ENCODE measurements at regions not wholly inside any gene's neighbourhood (a gene's known extent, or its start where the extent isn't known, plus 50 kb on each side); places are given as distances from the start of the nearest gene placed in this dataset.

DNA sequence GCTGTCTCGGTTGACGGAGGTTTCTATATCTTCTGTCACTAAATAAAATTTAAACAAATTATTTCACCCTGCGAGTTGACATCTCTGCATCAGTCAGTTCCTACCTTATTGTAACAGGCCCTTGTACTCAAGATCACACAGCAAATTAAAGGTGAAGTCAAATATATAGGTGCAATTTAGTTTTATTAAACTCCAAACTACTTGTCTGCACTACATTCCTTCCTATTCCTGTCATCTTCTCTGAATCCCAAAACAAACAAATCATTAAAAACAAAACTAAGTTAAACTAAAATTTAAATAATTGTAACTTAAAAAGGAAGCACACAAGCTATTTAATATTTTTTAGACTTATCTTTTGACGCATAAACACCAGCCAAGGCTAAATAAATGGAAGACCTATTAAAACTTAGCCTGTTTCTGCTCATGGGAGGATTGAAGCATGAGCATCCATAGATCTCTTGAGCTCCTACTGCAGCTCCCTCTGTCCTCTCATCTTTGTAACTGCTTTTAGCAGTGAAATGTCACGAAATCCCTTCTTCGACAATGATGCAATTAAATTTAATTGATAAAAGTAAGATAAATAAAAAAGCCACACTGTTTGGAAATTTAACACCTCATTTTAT lies 1152.3 kb upstream of the GJE1 start:
- H3K27ac ChIP-seq: peak overlapping the region; percentile 51 to 84
- no peak for DNase-seq (ENCODE audit: low spot score)
- TF ChIP-seq, protein P1, sequence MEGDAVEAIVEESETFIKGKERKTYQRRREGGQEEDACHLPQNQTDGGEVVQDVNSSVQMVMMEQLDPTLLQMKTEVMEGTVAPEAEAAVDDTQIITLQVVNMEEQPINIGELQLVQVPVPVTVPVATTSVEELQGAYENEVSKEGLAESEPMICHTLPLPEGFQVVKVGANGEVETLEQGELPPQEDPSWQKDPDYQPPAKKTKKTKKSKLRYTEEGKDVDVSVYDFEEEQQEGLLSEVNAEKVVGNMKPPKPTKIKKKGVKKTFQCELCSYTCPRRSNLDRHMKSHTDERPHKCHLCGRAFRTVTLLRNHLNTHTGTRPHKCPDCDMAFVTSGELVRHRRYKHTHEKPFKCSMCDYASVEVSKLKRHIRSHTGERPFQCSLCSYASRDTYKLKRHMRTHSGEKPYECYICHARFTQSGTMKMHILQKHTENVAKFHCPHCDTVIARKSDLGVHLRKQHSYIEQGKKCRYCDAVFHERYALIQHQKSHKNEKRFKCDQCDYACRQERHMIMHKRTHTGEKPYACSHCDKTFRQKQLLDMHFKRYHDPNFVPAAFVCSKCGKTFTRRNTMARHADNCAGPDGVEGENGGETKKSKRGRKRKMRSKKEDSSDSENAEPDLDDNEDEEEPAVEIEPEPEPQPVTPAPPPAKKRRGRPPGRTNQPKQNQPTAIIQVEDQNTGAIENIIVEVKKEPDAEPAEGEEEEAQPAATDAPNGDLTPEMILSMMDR (IDR thresholded peaks at IDR 0.05): no peak
- H3K4me3 ChIP-seq: peak overlapping the region; percentile 51

DNA sequence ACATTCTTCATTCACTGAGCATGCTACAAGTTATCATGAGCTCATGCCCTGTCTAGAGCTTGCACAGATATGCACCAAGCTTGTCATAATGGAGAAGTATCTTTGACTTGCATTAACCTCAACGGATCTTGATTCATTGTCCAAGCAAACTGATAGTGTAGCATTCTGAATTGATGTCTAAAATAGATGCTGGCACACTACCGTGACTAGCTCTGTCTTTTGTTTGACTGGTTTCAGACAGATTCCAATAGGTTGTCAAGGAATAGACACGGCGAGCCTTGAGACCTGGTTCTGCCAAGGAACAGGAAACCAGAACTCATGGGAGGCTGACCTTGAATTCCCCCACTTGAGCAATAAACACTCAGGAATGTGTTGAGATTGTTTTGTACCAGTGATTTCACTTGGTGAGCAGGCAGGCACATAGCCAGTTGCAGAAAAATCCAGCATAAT lies 1153.1 kb upstream of the GJE1 start:
- peak overlapping the region; percentile 51 for H3K4me3 ChIP-seq
- DNase-seq (ENCODE audit: low spot score): peak; percentile 75
- TF ChIP-seq, protein P1 (IDR thresholded peaks at IDR 0.05): no peak
- peak overlapping the region; percentile 51 to 84 for H3K27ac ChIP-seq

DNA sequence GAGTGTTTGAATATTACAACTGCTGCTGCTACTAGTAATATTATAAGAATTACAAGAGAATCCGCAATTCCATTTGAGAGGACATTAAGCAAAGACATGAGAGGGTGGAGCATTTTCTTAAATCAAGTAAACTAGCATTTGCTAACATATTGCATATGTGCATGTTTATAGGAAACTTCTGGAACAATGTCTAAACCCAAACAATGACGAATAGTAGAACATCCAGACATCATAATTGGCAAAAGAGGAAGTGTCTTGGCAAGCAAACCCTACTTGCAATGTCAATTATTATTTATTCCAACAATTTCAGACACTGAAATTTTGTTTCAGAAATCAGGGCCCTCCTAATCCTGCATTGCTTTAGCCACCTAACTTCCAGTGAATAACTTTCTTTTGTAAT lies 1155.3 kb upstream of the GJE1 start:
- no peak for DNase-seq (ENCODE audit: low spot score)
- H3K27ac ChIP-seq: no peak overlapping the region
- TF ChIP-seq, protein P1 (IDR thresholded peaks at IDR 0.05): no peak
- no peak overlapping the region for H3K4me3 ChIP-seq

DNA sequence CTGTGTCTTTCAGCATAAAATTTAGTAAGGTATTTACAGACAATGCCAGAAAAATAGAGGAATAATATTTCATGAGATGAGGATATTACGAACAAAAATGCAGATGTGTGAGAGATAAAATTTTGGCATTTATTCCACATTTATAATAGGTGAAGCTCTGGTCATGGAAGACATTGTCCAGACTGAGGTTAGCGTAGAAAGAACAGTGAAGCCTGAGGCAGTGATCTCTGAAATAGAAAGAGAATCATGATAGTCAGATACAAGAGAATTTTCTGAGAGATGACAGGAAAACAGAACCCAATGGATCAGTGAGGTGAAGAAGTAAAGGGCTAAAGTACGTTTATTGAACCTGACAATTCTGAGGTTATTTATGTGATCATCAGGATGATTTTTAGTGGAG lies 1155.9 kb upstream of the GJE1 start:
- H3K27ac ChIP-seq: no peak overlapping the region
- TF ChIP-seq, protein P1 (IDR thresholded peaks at IDR 0.05): no peak
- no peak overlapping the region for H3K4me3 ChIP-seq
- no peak for DNase-seq (ENCODE audit: low spot score)

DNA sequence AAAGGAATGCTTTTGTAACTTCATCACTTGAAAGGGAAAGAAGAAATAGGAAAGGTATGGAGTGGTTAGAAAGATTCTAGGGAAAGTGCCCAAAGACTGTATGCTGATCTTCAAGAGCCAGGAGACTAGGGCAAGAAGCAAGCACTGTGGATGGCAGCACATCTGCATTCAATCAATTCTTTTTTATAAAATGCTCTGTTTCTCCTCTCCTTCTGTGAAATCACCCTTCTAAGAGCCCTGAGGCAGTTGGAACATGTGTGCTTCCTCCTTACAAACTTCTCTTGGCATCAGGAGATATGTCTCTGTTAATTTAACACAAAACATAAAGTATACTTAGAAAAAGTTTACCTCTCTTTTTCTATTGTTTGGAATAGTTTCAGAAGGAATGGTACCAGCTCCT lies 1162.2 kb upstream of the GJE1 start:
- TF ChIP-seq, protein P1 (IDR thresholded peaks at IDR 0.05): no peak
- no peak overlapping the region for H3K4me3 ChIP-seq
- no peak overlapping the region for H3K27ac ChIP-seq
- no peak for DNase-seq (ENCODE audit: low spot score)

DNA sequence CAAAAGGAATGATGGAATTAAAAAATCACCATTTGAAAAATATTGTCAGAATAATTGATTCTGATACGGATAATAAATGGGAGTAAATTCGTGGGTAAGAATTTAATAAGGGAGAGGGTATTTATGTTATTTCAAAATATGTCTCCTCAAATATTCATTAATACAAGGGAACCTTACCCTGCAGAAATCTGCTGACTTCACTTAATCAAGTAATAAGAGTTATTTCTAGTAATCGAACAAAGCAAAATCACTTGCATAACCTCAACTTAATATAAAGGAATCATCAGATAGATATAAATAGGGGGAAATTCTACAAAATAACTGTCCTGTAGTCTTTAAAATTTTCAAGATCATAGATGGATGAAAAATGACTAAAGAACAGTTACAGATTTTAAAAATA lies 1164.7 kb upstream of the GJE1 start:
- H3K4me3 ChIP-seq: no peak overlapping the region
- no peak for DNase-seq (ENCODE audit: low spot score)
- H3K27ac ChIP-seq: no peak overlapping the region
- TF ChIP-seq, protein P1 (IDR thresholded peaks at IDR 0.05): no peak

DNA sequence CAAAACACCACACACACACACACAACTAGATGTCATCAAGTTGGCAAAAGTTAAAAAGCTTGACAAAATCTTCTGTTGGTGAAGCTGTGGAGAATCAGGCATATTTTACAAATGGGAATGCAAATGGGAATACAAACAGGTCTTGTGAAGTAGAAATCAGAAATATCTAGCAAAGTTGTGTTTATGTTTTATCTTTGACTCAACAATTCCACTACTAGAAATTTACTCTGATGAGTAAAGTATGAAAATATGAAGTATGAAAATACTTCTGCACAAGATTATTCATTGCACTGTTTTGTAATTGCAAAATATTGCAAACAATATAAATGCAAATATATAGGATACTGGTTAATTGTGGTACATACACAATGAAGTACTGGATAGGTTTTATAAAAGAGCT lies 1166.0 kb upstream of the GJE1 start:
- H3K27ac ChIP-seq: no peak overlapping the region
- no peak overlapping the region for H3K4me3 ChIP-seq
- TF ChIP-seq, protein P1 (IDR thresholded peaks at IDR 0.05): no peak
- no peak for DNase-seq (ENCODE audit: low spot score)

All from coronary artery (tissue), 2 donors.